Upper lobe of left lung (tissue), 6 donors: ENCODE measurements at regions not wholly inside any gene's neighbourhood (a gene's known extent, or its start where the extent isn't known, plus 50 kb on each side); places are given as distances from the start of the nearest gene placed in this dataset.
A peak's percentile ranks its signal among the peaks of the same experiment; 100 is the strongest.
"Not testable (repeated sequence)": the region's sequence is repeated elsewhere in the genome, so short reads cannot be mapped to it uniquely, and the experiment has no call there.

Experiments used
- ATAC-seq, 2 donors: fragments of 200-7000 bp; cut with Tn5 transposase; one replicate each; pipeline ENCODE4 v1.9.1; 2022; ENCODE audit warnings: mild to moderate bottlenecking in 2 of 2, moderate library complexity in 2 of 2; ENCODE audit not compliant: low FRiP score in 2 of 2
- DNase-seq, 2 donors: peaks; one replicate each; pipeline ENCODE4 v3.0.0-alpha.2; 2019 to 2020
- H3K27ac ChIP-seq, 4 donors: fragments of 200-600 bp; sonication (generic); one replicate each; pipeline ENCODE4 v1.5.1; 2016 to 2019
- H3K27me3 ChIP-seq, 4 donors: fragments of 200-600 bp; sonication (generic); one replicate each; pipeline ENCODE4 v1.5.1; 2017 to 2019
- H3K36me3 ChIP-seq, 4 donors: fragments of 200-600 bp; sonication (generic); one replicate each; pipeline ENCODE4 v1.5.1; 2016 to 2019
- H3K4me1 ChIP-seq, 4 donors: fragments of 200-600 bp; sonication (generic); one replicate each; pipeline ENCODE4 v1.5.1; 2018 to 2019
- H3K4me3 ChIP-seq, 4 donors: fragments of 200-600 bp; sonication (generic); one replicate each; pipeline ENCODE4 v1.5.1; 2017 to 2019; ENCODE audit warnings: mild to moderate bottlenecking in 2 of 4, moderate library complexity in 1 of 4
- H3K9me3 ChIP-seq, 4 donors: fragments of 200-600 bp; sonication (generic); one replicate each; pipeline ENCODE4 v1.5.1; 2018 to 2019
- EP300 ChIP-seq, 4 donors: sonication (generic); formaldehyde crosslinking; IDR thresholded peaks; one replicate each; pipeline ENCODE4 v1.5.1; 2017; ENCODE audit warnings: antibody characterized with exemption in 4 of 4, control low read depth in 2 of 4
- POLR2A ChIP-seq, 4 donors: fragments of 450-650 bp; IDR thresholded peaks; one replicate each; pipeline ENCODE4 v1.5.1; 2016 to 2017; ENCODE audit warnings: antibody characterized with exemption in 4 of 4, mild to moderate bottlenecking in 2 of 4
- POLR2AphosphoS5 ChIP-seq, 2 donors: sonication (generic); formaldehyde crosslinking; IDR thresholded peaks; one replicate each; pipeline ENCODE4 v1.5.1; 2017; ENCODE audit warnings: antibody characterized with exemption in 2 of 2
- WGBS, 2 donors: methylation state at CpG; one replicate each; pipeline ENCODE4 v1.1.5; 2017 to 2018; 5-methylcytosine and 5-hydroxymethylcytosine counted together
- TF ChIP-seq, protein P1 (sequence below), 6 experiments: fragments of 450-650 bp in 4 of 6; fragments of 200-600 bp in 2 of 6; sonication (generic) in 2 of 6; IDR thresholded peaks; one replicate each; pipeline ENCODE4 v1.5.1; 2016 to 2019; ENCODE audit warnings: antibody characterized with exemption in 6 of 6
- donor health status: DM: no; HTN: no; CAD: no; lungs with moderate emphysema.
- donor health status: DM: no; HTN: yes; CAD: no; lungs with severe emphysema.

DNA sequence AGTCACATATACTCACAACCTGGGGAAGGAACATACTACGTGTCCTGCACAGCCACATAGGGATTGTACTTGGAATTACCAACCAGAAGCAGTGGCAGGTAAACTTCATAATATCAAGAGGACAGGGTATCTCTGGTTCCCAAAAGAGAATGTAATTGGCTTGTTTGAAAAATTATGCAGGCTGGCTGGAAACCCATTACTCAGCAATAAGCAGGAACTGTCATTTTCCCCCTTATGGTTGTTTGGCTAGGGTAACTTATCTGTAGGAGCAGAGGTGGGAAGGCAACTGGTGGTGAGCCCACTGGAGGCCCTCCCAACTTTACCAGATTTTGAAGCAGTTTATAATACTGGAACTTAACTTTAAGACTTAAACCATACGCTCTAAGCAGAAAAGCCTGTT, 924.1 kb downstream of the LRRIQ3 start:
- no peak for DNase-seq
- no peak for ATAC-seq
- H3K9me3 ChIP-seq = peaks cover 0 to 18% (median 3%) of the 10 kb centered on the region in 4 donors
- no peak overlapping the region for H3K27ac ChIP-seq
- TF ChIP-seq, protein P1, sequence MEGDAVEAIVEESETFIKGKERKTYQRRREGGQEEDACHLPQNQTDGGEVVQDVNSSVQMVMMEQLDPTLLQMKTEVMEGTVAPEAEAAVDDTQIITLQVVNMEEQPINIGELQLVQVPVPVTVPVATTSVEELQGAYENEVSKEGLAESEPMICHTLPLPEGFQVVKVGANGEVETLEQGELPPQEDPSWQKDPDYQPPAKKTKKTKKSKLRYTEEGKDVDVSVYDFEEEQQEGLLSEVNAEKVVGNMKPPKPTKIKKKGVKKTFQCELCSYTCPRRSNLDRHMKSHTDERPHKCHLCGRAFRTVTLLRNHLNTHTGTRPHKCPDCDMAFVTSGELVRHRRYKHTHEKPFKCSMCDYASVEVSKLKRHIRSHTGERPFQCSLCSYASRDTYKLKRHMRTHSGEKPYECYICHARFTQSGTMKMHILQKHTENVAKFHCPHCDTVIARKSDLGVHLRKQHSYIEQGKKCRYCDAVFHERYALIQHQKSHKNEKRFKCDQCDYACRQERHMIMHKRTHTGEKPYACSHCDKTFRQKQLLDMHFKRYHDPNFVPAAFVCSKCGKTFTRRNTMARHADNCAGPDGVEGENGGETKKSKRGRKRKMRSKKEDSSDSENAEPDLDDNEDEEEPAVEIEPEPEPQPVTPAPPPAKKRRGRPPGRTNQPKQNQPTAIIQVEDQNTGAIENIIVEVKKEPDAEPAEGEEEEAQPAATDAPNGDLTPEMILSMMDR (IDR thresholded peaks at IDR 0.05) = no peak
- TF ChIP-seq EP300 (IDR thresholded peaks at IDR 0.05) (no peak), POLR2AphosphoS5 (IDR thresholded peaks at IDR 0.05) (no peak), POLR2A (IDR thresholded peaks at IDR 0.05) (no peak)
- no peaks in the 10 kb centered on the region for H3K27me3 ChIP-seq
- H3K36me3 ChIP-seq = no peaks in the 10 kb centered on the region
- 66 to 83% methylated on average over 2 of the region's 2 CpGs for WGBS, 2 donors
- H3K4me1 ChIP-seq = no peaks in the 10 kb centered on the region
- H3K4me3 ChIP-seq = no peak overlapping the region

DNA sequence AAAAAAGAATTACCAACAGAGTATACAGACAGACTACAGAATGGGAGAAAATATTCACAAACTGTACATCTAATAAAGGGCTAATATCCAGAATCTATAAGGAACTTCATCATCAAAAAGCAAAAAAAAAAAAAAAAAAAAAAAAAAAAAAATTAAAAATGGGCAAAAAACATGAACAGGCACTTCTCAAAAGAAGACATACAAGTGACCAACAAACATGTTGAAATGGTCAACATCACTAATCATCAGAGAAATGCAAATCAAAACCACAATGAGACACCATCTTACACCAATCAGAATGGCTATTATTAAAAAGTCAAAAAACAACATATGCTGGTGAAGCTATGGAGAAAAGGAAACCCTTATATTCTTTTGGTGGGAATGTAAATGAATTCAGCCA, 952.8 kb downstream of the LRRIQ3 start:
- not testable (repeated sequence) for H3K36me3 ChIP-seq, H3K4me3 ChIP-seq, ATAC-seq, DNase-seq, H3K4me1 ChIP-seq, H3K27ac ChIP-seq, H3K27me3 ChIP-seq
- peaks cover 0 to 10% (median 5%) of the 10 kb centered on the region in 4 donors for H3K9me3 ChIP-seq

DNA sequence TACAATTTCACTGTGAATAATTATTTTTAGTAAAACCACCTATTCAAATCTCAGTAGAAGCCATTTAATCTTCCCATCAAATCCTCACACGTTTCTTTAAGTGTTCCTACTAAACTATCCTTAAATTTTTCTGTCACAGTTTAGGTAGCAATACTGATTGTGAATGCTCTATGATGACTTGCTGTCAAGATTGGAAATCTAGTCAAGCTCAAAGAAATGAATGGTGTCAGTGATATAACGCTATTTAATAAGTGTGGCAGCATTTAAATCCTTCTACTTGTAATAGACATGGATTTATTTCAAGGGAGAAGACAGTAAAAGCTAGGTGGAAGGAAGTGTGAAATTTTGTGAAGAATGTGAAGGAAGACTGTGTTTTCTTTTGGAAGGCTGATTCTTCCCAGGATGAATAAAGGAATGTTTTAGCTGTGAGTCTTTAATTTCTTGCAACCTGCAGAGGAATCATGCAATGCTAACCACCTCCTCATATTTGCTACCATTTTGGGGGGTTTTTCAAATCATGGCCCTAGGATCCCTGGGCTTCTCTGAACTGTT, 936.7 kb upstream of the NEGR1 start:
- no peak overlapping the region for H3K27ac ChIP-seq
- no peak for ATAC-seq

DNA sequence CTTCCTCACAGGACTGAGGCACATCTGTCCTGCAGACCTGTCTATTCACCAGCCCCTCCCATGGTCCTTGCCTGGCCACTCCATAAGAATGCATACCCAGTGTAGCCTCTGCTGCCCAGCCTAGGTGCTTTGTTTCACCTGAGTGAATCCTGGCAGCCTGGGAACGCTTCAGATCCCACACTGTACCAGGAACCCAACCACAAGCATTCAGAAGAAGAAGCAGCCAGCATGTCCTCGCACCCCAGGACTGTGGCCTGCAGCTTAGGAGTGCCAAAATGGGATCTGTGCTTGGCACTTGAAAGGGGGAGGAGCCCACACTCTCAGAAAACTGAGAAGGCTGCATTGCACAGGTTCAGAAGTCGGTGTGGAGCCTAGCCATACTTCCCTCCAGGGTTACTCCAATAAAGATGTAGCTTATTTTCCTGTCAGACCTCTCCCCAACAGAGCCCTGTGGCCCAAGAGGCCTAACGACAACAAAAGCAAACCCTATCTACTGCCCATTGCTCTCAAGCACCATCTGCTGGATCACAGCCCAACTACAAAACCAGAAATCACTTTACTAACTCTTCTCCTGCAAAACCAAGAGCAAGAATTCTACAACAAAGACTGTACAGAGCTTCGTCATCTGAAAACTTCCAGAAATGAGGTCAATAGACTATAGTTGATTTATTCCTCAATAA, 923.1 kb upstream of the NEGR1 start:
- Histone ChIP-seq H3K9me3 (no peaks in the 10 kb centered on the region), H3K4me1 (no peaks in the 10 kb centered on the region), H3K4me3 (no peak overlapping the region), H3K27me3 (no peaks in the 10 kb centered on the region), H3K27ac (no peak overlapping the region), H3K36me3 (no peaks in the 10 kb centered on the region)
- no peak for TF ChIP-seq POLR2AphosphoS5 (IDR thresholded peaks at IDR 0.05)
- TF ChIP-seq, protein P1 (IDR thresholded peaks at IDR 0.05) = no peak
- no peak for TF ChIP-seq EP300 (IDR thresholded peaks at IDR 0.05)
- TF ChIP-seq POLR2A (IDR thresholded peaks at IDR 0.05) = no peak
- 69 to 75% methylated on average over 4 to 5 of the region's 5 CpGs for WGBS, 2 donors
- no peak for DNase-seq
- ATAC-seq = peak; percentile 12 to 67

More for the DNA sequence above, 936.7 kb upstream of the NEGR1 start:
- TF ChIP-seq POLR2AphosphoS5 (IDR thresholded peaks at IDR 0.05) (no peak), EP300 (IDR thresholded peaks at IDR 0.05) (no peak), POLR2A (IDR thresholded peaks at IDR 0.05) (no peak)
- TF ChIP-seq, protein P1 (IDR thresholded peaks at IDR 0.05) = no peak
- H3K36me3 ChIP-seq = no peaks in the 10 kb centered on the region
- no peak for DNase-seq
- H3K4me1 ChIP-seq = no peaks in the 10 kb centered on the region
- H3K9me3 ChIP-seq = peaks cover 0 to 9% (median 0%) of the 10 kb centered on the region in 4 donors
- WGBS, 2 donors = 48 to 52% methylated on average over 2 of the region's 2 CpGs
- H3K27me3 ChIP-seq = no peaks in the 10 kb centered on the region
- H3K4me3 ChIP-seq = no peak overlapping the region

DNA sequence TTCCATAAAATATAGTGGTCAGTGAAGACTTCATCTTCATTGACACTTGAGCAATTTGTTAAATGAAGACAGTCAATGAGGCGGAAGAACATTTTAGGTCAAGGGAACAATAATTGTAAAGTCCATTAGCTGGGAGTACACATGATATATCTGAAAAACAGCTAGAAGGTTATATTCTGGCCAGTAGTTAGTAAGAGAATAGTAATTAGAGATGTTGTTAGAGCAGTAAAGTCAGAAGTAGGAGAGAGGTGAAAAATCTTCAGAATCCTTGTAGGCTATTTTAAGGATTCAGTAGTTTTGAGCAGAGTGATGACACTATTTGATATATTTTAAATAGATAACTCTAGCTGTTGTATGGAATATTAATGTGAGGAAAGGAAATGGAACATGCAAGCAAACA, 915.6 kb upstream of the NEGR1 start:
- Histone ChIP-seq H3K4me1 (no peaks in the 10 kb centered on the region), H3K36me3 (no peaks in the 10 kb centered on the region), H3K27me3 (no peaks in the 10 kb centered on the region), H3K27ac (no peak overlapping the region), H3K4me3 (no peak overlapping the region), H3K9me3 (no peaks in the 10 kb centered on the region)
- no peak for ATAC-seq
- no peak for DNase-seq
- TF ChIP-seq POLR2A (IDR thresholded peaks at IDR 0.05) = no peak
- WGBS, 2 donors = 98 to 100% methylated on average over 1 of the region's 1 CpG

DNA sequence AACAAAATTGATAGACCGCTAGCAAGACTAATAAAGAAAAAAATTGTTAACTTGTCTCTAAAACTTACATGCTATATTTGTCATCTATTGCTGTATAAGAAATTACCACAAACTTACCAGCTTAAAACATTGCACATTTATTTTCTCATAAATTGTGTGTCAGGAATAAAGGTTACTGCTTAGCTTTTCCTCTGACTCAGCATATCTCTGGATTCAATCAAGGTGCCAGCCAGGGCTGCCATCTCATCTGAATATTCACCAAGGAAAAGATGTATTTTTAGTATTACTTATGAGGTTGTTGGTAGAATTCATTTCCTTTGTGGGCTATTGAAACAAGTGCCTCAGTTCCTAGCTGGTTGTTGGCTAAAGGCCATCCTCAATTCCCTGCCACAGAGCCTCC, 912.6 kb upstream of the NEGR1 start:
- no peak for TF ChIP-seq EP300 (IDR thresholded peaks at IDR 0.05)
- TF ChIP-seq POLR2AphosphoS5 (IDR thresholded peaks at IDR 0.05) = no peak
- TF ChIP-seq POLR2A (IDR thresholded peaks at IDR 0.05) = no peak
- TF ChIP-seq, protein P1 (IDR thresholded peaks at IDR 0.05) = no peak
- Histone ChIP-seq H3K4me1 (no peaks in the 10 kb centered on the region), H3K4me3 (no peak overlapping the region), H3K36me3 (no peaks in the 10 kb centered on the region), H3K27ac (no peak overlapping the region), H3K9me3 (no peaks in the 10 kb centered on the region), H3K27me3 (no peaks in the 10 kb centered on the region)
- 85 to 93% methylated on average over 1 of the region's 1 CpG for WGBS, 2 donors
- no peak for ATAC-seq
- DNase-seq = no peak

DNA sequence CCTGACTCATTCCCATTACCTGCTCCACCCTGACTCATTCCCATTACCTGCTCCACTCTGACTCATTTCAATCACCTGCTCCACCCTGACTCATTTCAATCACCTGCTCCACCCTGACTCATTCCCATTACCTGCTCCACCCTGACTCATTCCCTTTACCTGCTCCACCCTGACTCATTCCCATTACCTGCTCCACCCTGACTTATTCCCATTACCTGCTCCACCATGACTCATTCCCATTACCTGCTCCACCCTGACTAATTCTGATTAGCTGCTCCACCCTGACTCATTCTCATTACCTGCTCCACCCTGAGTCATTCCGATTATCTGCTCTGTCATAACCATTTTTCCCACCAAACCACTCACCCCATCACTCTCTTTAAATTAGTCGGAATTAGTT, 901.2 kb upstream of the NEGR1 start:
- not testable (repeated sequence) for DNase-seq, ATAC-seq
- 89 to 91% methylated on average over 2 of the region's 2 CpGs for WGBS, 2 donors

More for the DNA sequence above, 901.2 kb upstream of the NEGR1 start:
- not testable (repeated sequence) for H3K27ac ChIP-seq, H3K27me3 ChIP-seq, H3K4me3 ChIP-seq, H3K4me1 ChIP-seq, H3K36me3 ChIP-seq, H3K9me3 ChIP-seq
